K562 (cell line): ENCODE measurements at regions not wholly inside any gene's neighbourhood (a gene's known extent, or its start where the extent isn't known, plus 50 kb on each side); places are given as distances from the start of the nearest gene placed in this dataset.

Experiments
- ESRRA ChIP-seq: fragments of 450-650 bp; IDR thresholded peaks from 2 replicates; pipeline ENCODE4 v1.6.1; 2014; ENCODE audit warnings: low read depth, mild to moderate bottlenecking, moderate library complexity, borderline replicate concordance
- KLF6 ChIP-seq: fragments of 250-450 bp; sonication (Bioruptor Pico); IDR thresholded peaks from 2 replicates; pipeline ENCODE4 v1.4.0; 2020; ENCODE audit warnings: mild to moderate bottlenecking, moderate library complexity, borderline replicate concordance
- TF ChIP-seq, protein P1 (sequence below): fragments of 450-650 bp; IDR thresholded peaks from 2 replicates; pipeline ENCODE4 v1.7.1; 2018; ENCODE audit warnings: mild to moderate bottlenecking, low read depth; ENCODE audit not compliant: partially characterized antibody
- TF ChIP-seq, protein P2 (sequence below): fragments of 450-650 bp; formaldehyde crosslinking; IDR thresholded peaks from 2 replicates; pipeline ENCODE4 v1.4.0; 2022; ENCODE audit warnings: missing genetic modification characterization
- TF ChIP-seq, protein P3 (sequence below): sonication (generic); formaldehyde crosslinking; IDR thresholded peaks from 2 replicates; pipeline ENCODE4 v1.8.0; 2022; ENCODE audit warnings: mild to moderate bottlenecking, missing genetic modification reagents
- TF ChIP-seq, protein P4 (sequence below), 2 experiments: fragments of 450-650 bp in 1 of 2; sonication (generic) in 1 of 2; formaldehyde crosslinking in 1 of 2; IDR thresholded peaks; 2 replicates each; pipeline versions ENCODE4 v1.7.1 to v1.9.0; 2016 to 2022; ENCODE audit warnings: inconsistent platforms in 1 of 2, mild to moderate bottlenecking in 1 of 2, missing genetic modification reagents in 1 of 2

DNA sequence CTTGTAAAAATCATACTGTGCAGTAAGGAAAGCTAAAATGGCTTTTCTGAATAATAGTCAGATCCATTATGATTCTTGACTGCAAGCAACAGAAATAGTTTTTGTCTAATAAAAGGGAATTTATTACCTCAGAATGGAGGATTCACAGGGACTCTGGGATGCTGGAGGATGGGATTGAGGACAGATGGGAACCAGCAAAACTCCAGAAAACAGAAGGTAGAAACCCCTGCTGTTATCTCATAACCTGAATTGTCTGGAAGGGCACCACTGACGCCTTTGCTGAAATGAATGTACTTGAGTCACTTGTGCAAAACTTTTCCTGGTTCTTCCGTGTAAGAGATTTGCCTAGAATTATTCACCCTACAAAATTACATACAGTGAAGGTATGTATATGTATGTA is 58.6 kb upstream of the DMAC1 start (continued):
- TF ChIP-seq, protein P1, sequence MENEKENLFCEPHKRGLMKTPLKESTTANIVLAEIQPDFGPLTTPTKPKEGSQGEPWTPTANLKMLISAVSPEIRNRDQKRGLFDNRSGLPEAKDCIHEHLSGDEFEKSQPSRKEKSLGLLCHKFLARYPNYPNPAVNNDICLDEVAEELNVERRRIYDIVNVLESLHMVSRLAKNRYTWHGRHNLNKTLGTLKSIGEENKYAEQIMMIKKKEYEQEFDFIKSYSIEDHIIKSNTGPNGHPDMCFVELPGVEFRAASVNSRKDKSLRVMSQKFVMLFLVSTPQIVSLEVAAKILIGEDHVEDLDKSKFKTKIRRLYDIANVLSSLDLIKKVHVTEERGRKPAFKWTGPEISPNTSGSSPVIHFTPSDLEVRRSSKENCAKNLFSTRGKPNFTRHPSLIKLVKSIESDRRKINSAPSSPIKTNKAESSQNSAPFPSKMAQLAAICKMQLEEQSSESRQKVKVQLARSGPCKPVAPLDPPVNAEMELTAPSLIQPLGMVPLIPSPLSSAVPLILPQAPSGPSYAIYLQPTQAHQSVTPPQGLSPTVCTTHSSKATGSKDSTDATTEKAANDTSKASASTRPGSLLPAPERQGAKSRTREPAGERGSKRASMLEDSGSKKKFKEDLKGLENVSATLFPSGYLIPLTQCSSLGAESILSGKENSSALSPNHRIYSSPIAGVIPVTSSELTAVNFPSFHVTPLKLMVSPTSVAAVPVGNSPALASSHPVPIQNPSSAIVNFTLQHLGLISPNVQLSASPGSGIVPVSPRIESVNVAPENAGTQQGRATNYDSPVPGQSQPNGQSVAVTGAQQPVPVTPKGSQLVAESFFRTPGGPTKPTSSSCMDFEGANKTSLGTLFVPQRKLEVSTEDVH = no peak
- TF ChIP-seq KLF6 = no peak
- TF ChIP-seq ESRRA = no peak
- TF ChIP-seq, protein P2, sequence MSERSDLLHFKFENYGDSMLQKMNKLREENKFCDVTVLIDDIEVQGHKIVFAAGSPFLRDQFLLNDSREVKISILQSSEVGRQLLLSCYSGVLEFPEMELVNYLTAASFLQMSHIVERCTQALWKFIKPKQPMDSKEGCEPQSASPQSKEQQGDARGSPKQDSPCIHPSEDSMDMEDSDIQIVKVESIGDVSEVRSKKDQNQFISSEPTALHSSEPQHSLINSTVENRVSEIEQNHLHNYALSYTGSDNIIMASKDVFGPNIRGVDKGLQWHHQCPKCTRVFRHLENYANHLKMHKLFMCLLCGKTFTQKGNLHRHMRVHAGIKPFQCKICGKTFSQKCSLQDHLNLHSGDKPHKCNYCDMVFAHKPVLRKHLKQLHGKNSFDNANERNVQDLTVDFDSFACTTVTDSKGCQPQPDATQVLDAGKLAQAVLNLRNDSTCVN (CRISPR knock-in tag) = no peak
- TF ChIP-seq, protein P3, sequence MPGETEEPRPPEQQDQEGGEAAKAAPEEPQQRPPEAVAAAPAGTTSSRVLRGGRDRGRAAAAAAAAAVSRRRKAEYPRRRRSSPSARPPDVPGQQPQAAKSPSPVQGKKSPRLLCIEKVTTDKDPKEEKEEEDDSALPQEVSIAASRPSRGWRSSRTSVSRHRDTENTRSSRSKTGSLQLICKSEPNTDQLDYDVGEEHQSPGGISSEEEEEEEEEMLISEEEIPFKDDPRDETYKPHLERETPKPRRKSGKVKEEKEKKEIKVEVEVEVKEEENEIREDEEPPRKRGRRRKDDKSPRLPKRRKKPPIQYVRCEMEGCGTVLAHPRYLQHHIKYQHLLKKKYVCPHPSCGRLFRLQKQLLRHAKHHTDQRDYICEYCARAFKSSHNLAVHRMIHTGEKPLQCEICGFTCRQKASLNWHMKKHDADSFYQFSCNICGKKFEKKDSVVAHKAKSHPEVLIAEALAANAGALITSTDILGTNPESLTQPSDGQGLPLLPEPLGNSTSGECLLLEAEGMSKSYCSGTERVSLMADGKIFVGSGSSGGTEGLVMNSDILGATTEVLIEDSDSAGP = no peak
- TF ChIP-seq, protein P4, sequence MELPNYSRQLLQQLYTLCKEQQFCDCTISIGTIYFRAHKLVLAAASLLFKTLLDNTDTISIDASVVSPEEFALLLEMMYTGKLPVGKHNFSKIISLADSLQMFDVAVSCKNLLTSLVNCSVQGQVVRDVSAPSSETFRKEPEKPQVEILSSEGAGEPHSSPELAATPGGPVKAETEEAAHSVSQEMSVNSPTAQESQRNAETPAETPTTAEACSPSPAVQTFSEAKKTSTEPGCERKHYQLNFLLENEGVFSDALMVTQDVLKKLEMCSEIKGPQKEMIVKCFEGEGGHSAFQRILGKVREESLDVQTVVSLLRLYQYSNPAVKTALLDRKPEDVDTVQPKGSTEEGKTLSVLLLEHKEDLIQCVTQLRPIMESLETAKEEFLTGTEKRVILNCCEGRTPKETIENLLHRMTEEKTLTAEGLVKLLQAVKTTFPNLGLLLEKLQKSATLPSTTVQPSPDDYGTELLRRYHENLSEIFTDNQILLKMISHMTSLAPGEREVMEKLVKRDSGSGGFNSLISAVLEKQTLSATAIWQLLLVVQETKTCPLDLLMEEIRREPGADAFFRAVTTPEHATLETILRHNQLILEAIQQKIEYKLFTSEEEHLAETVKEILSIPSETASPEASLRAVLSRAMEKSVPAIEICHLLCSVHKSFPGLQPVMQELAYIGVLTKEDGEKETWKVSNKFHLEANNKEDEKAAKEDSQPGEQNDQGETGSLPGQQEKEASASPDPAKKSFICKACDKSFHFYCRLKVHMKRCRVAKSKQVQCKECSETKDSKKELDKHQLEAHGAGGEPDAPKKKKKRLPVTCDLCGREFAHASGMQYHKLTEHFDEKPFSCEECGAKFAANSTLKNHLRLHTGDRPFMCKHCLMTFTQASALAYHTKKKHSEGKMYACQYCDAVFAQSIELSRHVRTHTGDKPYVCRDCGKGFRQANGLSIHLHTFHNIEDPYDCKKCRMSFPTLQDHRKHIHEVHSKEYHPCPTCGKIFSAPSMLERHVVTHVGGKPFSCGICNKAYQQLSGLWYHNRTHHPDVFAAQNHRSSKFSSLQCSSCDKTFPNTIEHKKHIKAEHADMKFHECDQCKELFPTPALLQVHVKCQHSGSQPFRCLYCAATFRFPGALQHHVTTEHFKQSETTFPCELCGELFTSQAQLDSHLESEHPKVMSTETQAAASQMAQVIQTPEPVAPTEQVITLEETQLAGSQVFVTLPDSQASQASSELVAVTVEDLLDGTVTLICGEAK (IDR thresholded peaks at IDR 0.05) = no peak
- TF ChIP-seq, protein P4 (CRISPR knock-in tag; IDR thresholded peaks at IDR 0.05) = no peak
